ENCODE measurements at regions not wholly inside any gene's neighbourhood (a gene's known extent, or its start where the extent isn't known, plus 50 kb on each side); places are given as distances from the start of the nearest gene placed in this dataset.
"Not testable (repeated sequence)": the region's sequence is repeated elsewhere in the genome, so short reads cannot be mapped to it uniquely, and the experiment has no call there.

DNA sequence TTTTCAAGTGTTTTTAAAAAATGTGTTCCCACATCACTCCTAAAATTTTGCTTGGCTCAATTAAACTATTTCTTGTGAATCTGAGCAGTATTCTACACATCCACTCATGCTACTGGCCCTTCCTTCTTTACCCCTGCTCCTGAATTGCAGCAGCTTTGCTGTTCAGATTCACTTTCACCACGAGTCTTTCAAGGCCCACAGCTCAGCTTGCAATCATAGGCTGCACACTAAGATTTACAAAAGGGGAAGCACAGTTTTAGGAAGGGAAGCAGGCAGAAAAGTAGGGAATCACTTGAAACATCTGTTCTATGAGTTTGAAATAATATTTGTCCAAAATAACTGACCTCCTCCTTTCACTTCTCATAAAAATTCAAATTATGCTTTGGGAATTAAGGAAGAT lies 70.9 kb upstream of the EDEM3 start:
- FAIRE-seq = no peak

GRCh38 chr1:184824691-184825323 lies 70.1 kb upstream of the EDEM3 start:
- TF ChIP-seq TAF1 (IDR thresholded peaks at IDR 0.05; ENCODE audit: borderline replicate concordance, low read depth, low read length) = no peak
- DNase-seq (ENCODE audit: insufficient read length) (no peak), FAIRE-seq (peak; percentile 65)

More for the DNA sequence above, 70.9 kb upstream of the EDEM3 start:
- DNase-seq (ENCODE audit: insufficient read length) = no peak
- TF ChIP-seq POLR2A (IDR thresholded peaks at IDR 0.05; ENCODE audit: low read depth, low read length) = no peak
- TF ChIP-seq TAF1 (IDR thresholded peaks at IDR 0.05; ENCODE audit: borderline replicate concordance, low read depth, low read length) = no peak
- no peak for TF ChIP-seq POLR2AphosphoS5 (IDR thresholded peaks at IDR 0.05; ENCODE audit: low read depth, low read length)

GRCh38 chr1:184823080-184823479 lies 68.4 kb upstream of the EDEM3 start:
- FAIRE-seq = no peak
- TF ChIP-seq POLR2A (IDR thresholded peaks at IDR 0.05; ENCODE audit: low read depth, low read length) (no peak), POLR2AphosphoS5 (IDR thresholded peaks at IDR 0.05; ENCODE audit: low read depth, low read length) (no peak), TAF1 (IDR thresholded peaks at IDR 0.05; ENCODE audit: borderline replicate concordance, low read depth, low read length) (no peak)
- DNase-seq (ENCODE audit: insufficient read length) = no peak

GRCh38 chr1:184822267-184822666 lies 67.6 kb upstream of the EDEM3 start:
- DNase-seq (ENCODE audit: insufficient read length) (no peak), FAIRE-seq (no peak)

DNA sequence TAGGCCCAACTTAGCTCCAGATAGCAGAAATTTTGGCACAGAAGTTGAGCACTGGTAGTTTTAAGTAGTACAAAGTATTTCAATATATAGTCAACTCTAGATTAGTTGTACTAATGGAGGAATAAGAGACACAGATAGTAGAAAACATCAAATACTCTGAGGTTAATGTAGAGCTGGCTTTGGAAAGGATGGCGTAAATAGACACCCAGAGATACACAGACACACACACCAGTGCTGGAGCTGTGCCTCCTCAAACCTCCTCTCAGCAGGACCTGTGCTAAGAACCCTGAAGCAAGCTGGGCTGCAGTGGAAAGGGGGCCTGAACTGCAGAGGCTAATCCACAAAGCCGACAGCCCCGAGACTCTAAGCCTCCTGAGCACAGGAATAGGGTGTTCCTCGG lies 67.0 kb upstream of the EDEM3 start:
- TF ChIP-seq POLR2AphosphoS5 (IDR thresholded peaks at IDR 0.05; ENCODE audit: low read depth, low read length) = no peak

More at GRCh38 chr1:184822267-184822666, 67.6 kb upstream of the EDEM3 start:
- no peak for TF ChIP-seq POLR2AphosphoS5 (IDR thresholded peaks at IDR 0.05; ENCODE audit: low read depth, low read length)
- TF ChIP-seq TAF1 (IDR thresholded peaks at IDR 0.05; ENCODE audit: borderline replicate concordance, low read depth, low read length) = no peak
- TF ChIP-seq POLR2A (IDR thresholded peaks at IDR 0.05; ENCODE audit: low read depth, low read length) = no peak

GRCh38 chr1:184820956-184821355 lies 66.3 kb upstream of the EDEM3 start:
- FAIRE-seq (no peak), DNase-seq (ENCODE audit: insufficient read length) (no peak)
- TF ChIP-seq TAF1 (IDR thresholded peaks at IDR 0.05; ENCODE audit: borderline replicate concordance, low read depth, low read length) = no peak
- no peak for TF ChIP-seq POLR2AphosphoS5 (IDR thresholded peaks at IDR 0.05; ENCODE audit: low read depth, low read length)
- no peak for TF ChIP-seq POLR2A (IDR thresholded peaks at IDR 0.05; ENCODE audit: low read depth, low read length)

More for the DNA sequence above, 67.0 kb upstream of the EDEM3 start:
- FAIRE-seq = no peak
- DNase-seq (ENCODE audit: insufficient read length) = no peak

GRCh38 chr1:184820218-184820750 lies 65.6 kb upstream of the EDEM3 start:
- TF ChIP-seq POLR2A (IDR thresholded peaks at IDR 0.05; ENCODE audit: low read depth, low read length) (no peak), TAF1 (IDR thresholded peaks at IDR 0.05; ENCODE audit: borderline replicate concordance, low read depth, low read length) (no peak), POLR2AphosphoS5 (IDR thresholded peaks at IDR 0.05; ENCODE audit: low read depth, low read length) (no peak)
- no peak for DNase-seq (ENCODE audit: insufficient read length)
- FAIRE-seq = no peak

DNA sequence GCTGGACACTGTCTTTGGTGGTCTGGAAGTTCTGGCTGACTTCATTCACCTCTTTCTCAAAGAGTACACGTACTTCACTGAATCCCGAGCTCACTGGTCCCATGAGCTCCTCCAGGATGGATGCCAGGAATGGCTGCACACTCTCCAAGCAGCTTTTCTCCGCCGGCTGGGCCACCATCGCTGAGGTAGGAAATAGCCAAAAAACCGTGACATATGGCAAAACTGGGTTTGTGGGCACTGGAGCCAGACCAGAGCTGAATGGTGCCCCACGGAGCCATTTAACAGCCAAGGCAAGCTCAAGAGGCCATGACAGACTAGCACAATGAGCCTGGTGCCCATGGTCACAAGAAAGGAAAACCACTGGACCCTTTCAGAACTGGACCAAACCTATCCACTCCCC lies 64.0 kb upstream of the EDEM3 start:
- TF ChIP-seq POLR2A (IDR thresholded peaks at IDR 0.05; ENCODE audit: low read depth, low read length) (no peak), TAF1 (IDR thresholded peaks at IDR 0.05; ENCODE audit: borderline replicate concordance, low read depth, low read length) (no peak), POLR2AphosphoS5 (IDR thresholded peaks at IDR 0.05; ENCODE audit: low read depth, low read length) (no peak)
- FAIRE-seq = no peak

GRCh38 chr1:184817003-184817402 lies 62.3 kb upstream of the EDEM3 start:
- FAIRE-seq; DNase-seq (ENCODE audit: insufficient read length): not testable (repeated sequence)

More for the DNA sequence above, 64.0 kb upstream of the EDEM3 start:
- no peak for DNase-seq (ENCODE audit: insufficient read length)

- FAIRE-seq = no peak
- DNase-seq (ENCODE audit: insufficient read length) = no peak
- TF ChIP-seq TAF1 (IDR thresholded peaks at IDR 0.05; ENCODE audit: borderline replicate concordance, low read depth, low read length) (no peak), POLR2AphosphoS5 (IDR thresholded peaks at IDR 0.05; ENCODE audit: low read depth, low read length) (no peak), POLR2A (IDR thresholded peaks at IDR 0.05; ENCODE audit: low read depth, low read length) (no peak)
Observed at GRCh38 chr1:184813528-184814089, 59.0 kb upstream of the EDEM3 start.

DNA sequence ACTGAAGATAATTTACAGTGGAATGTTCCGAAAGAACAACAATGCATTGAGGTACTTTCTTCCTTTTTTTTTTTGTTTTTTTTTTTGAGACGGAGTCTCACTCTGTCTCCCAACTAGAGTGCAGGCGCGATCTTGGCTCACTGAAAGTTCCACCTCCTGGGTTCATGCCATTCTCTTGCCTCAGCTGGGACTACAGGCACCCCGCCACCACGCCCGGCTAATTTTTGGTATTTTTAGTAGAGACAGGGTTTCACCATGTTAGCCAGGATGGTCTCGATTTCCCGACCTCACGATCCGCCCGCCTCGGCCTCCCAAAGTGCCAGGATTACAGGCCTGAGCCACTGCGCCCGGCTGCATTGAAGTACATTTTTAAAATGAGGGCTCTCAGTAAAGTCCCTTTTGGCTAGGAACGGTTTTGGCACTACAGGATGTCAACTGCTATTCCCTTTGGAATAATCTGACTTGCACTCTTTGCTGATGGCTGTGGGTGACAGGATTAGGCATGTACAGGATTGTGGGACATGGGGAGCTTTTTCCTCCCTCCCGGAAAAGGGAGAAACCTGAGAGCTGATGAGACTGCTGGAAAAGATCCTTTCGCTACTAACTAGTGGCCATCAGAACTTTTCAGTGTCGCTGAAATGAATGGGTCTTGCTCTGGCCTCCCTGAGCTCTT lies 56.9 kb upstream of the EDEM3 start:
- TF ChIP-seq TAF1 (IDR thresholded peaks at IDR 0.05; ENCODE audit: borderline replicate concordance, low read depth, low read length) = no peak
- TF ChIP-seq POLR2AphosphoS5 (IDR thresholded peaks at IDR 0.05; ENCODE audit: low read depth, low read length) = no peak
- FAIRE-seq = no peak
- DNase-seq (ENCODE audit: insufficient read length) = no peak

DNA sequence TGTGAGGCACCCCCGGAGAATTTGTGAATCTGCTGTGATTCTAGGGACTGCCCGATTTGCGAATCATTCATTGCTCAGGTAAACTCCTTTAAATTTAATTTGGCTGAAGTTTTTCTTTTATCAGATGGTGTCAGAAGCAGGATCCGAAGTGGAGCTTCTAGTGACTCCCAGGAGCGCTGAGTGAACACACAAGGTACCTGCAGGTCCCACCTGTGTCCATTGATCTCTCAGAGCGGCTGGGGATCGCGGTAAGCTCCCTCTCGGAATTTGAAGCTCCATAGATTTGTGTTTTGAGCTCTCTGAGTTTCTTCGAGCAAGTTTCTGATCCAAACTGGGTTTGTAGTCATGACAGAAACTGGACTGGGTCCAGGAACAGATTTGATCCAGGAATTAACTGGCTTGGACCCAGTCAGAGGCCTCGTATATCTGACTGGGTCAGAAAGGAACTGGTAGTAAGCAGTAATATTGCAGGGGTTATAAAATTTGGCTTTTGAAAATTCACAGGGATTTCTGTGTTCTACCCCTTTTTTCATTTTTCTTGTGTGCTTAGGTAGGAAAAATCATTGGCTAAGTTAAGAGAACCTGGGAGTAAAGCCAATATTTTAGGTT lies 56.2 kb upstream of the EDEM3 start:
- TF ChIP-seq TAF1 (IDR thresholded peaks at IDR 0.05; ENCODE audit: borderline replicate concordance, low read depth, low read length) (no peak), POLR2A (IDR thresholded peaks at IDR 0.05; ENCODE audit: low read depth, low read length) (no peak), POLR2AphosphoS5 (IDR thresholded peaks at IDR 0.05; ENCODE audit: low read depth, low read length) (no peak)
- DNase-seq (ENCODE audit: insufficient read length) (no peak), FAIRE-seq (no peak)

Measured in GM12892 (cell line).